Retinal pigment epithelial cell (primary cell): ENCODE measurements at regions not wholly inside any gene's neighbourhood (a gene's known extent, or its start where the extent isn't known, plus 50 kb on each side); places are given as distances from the start of the nearest gene placed in this dataset.
"Not testable (repeated sequence)": the region's sequence is repeated elsewhere in the genome, so short reads cannot be mapped to it uniquely, and the experiment has no call there.

ENCODE experiments used
- DNase-seq: peaks from one replicate; pipeline ENCODE4 v3.0.0-alpha.2; 2010; ENCODE audit warnings: low read depth
- H3K4me3 ChIP-seq: 2 replicates; pipeline ENCODE4 v1.5.1; 2011; ENCODE audit warnings: mild to moderate bottlenecking, low read length, control low read depth, moderate library complexity
- CTCF ChIP-seq: conservative IDR thresholded peaks from 2 replicates; pipeline ENCODE4 v1.5.1; 2011; ENCODE audit warnings: low read depth, low read length, control low read depth, inconsistent platforms

- no peak overlapping the region for H3K4me3 ChIP-seq
- no peak for TF ChIP-seq CTCF
- no peak for DNase-seq
Observed at GRCh38 chr9:94175669-94176068, 83.4 kb upstream of the ZNF169 start.

DNA sequence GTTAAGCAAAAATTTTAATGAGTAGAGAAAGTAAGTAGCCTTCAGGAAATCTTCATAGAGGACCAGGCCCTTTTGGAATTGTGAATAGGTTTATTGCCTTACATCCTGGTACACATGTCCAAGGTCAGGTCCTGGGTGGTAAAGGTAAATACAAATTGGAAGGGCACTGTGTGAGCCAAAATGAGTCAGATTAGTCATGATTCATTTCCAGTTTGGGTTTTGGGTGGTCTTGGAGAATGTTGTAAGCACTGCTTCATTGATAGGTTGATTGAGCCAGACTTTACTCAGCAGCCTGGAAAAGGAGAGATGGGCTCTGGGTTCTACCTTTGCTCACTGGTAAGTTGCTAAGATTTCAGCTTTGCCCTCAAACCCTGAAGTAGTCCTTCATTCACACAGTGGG, 82.5 kb upstream of the ZNF169 start:
- TF ChIP-seq CTCF = no peak
- no peak overlapping the region for H3K4me3 ChIP-seq
- no peak for DNase-seq

DNA sequence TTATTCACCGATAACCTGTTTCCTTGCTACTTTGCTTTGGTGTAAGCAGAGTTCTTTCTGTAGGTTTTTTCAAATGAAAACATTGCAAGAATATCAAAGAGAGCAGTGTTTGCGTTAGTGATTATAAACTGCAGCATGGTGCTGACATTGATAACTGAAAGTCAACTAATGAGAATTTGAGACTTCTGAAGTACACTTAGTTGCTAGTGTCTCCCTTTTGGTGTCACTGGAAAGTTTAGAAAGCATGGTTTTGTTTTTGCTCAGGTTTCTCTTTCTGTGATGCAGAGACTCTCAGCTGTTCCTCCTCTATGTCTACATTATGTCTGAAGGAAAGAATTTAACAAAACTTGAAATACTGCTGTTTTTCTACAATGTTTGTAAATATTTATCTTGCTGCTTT, 80.2 kb upstream of the ZNF169 start:
- H3K4me3 ChIP-seq = no peak overlapping the region
- no peak for TF ChIP-seq CTCF
- no peak for DNase-seq

DNA sequence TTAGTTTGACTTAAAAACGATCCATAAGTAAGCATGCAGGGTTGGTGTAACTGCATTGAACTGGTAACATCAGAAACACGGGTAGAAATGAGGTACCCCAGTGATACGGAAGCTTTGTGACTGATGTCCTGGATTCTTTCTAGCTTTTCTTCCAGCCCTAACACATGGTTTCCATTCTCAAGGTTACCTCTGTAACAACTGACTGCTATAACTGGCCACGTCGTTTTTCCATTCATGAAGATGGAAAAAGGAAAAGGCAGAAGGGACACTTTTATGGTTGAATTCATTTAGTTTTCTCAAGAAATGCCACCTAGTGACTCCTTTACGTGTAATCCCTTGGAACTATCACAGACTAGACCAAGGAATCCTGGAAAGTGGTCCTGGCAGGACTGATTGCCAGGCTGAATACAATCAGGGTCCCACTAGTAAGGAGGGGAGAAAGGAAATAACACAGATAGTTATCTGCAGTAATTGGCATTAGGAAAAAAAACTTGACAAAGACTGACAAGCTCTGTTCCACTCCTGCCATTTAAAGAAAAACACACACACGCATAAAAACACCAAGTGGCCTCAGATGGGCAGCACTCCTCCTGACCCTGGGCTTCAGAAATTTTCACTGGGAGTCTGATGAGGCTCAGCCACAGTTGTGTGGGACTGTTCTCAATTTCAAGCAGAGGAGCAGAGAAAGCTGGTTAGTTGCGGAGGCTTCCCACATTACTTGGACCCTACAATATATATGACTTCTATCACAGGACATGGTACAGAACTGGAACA, 77.5 kb upstream of the ZNF169 start:
- H3K4me3 ChIP-seq = no peak overlapping the region
- DNase-seq = no peak
- TF ChIP-seq CTCF = no peak

DNA sequence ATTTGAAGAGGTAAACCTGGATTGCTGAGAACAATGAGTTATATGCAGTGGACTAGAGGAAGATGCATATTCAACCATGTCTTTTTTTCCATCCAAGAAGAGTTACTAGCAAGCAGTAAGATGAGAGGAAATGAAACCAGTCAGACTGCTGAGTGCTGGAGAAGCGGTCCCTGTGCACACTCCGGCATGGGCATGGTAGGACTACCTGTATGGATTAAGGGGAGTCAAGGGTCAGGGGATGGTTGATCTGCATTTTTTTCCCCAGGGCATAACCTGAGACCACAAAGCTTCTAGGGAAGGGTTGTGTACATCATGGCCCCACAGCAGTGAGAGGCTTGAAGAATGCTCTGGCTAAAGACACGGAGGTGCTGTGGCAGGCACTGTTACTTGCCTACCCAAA, 76.6 kb upstream of the ZNF169 start:
- TF ChIP-seq CTCF = no peak
- DNase-seq = no peak
- H3K4me3 ChIP-seq = no peak overlapping the region

DNA sequence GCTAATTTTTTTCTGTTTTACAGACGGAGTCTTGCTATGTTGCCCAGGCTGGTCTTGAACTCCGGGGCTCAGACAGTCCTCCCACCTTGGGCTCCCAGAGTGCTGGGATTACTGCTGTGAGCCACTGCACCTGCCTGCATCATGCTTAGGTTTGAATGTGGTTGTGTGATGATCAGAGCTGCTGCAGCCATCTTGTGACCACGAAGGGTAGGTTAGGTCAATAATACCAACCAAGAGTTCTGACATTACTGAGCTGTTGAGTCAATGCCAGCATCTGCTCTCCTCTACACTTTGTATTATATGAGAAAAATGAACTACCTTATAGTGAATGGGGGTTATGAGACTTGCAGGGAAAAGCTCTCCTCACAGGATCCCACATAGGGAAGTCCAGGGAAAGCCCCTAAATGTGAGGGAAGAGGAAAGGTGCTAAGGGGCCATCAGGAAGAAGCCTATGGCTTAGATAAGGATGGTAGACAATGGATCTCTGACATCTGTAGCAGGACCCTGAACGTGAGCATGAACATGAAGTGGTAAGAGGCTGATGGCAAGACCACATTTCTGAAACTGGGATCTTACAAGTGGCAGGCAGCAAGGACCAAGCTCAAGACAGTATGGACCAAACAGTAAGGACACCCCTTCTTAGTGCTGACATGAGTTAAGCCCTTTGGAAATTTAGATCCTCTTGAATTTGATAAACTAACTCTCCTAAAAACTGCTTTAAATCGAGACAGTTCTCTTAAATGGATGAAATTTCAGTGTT, 75.7 kb upstream of the ZNF169 start:
- TF ChIP-seq CTCF = no peak
- no peak overlapping the region for H3K4me3 ChIP-seq
- no peak for DNase-seq

- no peak overlapping the region for H3K4me3 ChIP-seq
- DNase-seq = no peak
- no peak for TF ChIP-seq CTCF
Observed at GRCh38 chr9:94188246-94188645, 70.9 kb upstream of the ZNF169 start.

DNA sequence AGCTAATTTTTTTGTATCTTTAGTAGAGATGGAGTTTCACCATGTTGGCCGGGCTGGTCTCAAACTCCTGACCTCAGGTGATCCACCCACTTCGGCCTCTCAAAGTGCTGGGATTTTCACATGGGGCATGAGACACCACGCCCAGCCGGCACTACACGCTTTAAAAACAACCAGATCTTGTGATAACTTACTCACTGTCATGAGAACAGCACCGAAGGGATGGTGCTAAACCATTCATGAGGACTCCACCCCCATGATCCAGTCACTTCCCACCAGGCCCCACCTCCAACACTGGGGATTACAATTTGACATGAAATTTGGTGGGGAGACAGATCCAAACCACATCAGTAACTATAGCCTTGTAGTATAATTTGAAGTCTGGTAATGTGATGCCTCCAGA, 67.4 kb upstream of the ZNF169 start:
- peak; percentile 32 for DNase-seq
- not testable (repeated sequence) for H3K4me3 ChIP-seq
